Ramos (cell line): ENCODE measurements at regions not wholly inside any gene's neighbourhood (a gene's known extent, or its start where the extent isn't known, plus 50 kb on each side); places are given as distances from the start of the nearest gene placed in this dataset.

Experiments
- in situ Hi-C: fragments of 300-500 bp; cut with MboI; formaldehyde crosslinking; loops from one replicate; pipeline ENCODE4 v1.14.3; 2022; ENCODE audit warnings: low sequenced_read_pairs; ENCODE audit not compliant: unreplicated experiment

DNA sequence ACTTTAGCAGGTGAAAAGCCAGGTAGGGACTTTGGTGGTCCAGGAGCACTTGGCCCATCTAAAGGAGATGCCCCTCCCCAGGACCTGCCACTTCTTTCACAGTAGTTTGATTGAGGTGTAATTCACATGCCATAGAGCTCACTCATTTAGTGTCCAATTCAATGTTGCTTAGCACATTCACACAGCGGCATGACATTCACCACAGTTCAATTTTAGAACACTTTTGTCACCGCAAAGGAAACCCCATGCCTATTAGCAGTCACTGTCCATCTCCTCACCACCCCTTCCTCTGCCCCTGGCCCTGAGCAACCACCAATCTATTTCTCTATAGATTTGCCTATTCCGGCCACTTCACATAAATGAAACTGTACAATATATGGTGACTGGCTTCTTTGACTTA is 211.6 kb upstream of the ZMIZ1 start:
- in situ Hi-C loops = no loop called here

DNA sequence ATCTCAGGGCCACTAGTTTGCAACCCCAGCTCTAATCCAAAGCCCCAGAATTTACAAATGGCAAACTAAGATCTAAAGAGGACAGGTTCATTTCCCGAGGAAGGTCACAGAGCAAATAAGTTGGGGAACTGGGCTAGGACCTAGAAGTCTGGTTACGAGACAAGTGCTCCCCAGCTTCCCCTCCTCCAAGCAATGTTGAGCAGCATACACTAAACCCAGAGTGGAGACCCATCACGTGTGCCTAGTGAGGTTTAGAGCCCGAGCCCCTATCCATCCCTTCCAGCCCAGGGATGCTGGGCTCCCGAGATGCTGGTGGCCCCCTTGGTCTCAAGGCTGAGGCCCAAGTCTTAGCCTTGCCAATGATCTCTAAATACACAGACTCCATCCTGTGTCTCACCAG is 209.5 kb upstream of the ZMIZ1 start:
- in situ Hi-C loops = no loop called here

DNA sequence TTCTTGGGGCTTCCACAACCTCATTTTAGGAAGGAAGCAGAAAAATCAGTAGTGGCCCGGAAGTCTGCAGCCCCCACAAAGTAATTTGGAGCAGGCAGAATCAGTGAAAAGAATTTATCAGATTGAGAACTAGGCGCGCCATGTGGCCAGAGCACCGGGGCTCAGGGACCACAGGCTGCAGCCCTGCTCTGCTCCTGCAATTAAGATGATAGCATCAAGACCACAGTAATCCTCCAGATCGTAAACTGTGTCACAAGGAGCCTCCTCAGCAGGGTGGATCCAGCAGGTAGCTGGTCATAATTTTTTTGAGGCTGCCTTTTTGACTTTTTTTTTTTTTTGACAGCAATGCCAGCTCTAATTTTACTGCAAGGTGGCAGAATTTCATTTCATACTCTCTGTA is 209.0 kb upstream of the ZMIZ1 start:
- in situ Hi-C loops = no loop called here

DNA sequence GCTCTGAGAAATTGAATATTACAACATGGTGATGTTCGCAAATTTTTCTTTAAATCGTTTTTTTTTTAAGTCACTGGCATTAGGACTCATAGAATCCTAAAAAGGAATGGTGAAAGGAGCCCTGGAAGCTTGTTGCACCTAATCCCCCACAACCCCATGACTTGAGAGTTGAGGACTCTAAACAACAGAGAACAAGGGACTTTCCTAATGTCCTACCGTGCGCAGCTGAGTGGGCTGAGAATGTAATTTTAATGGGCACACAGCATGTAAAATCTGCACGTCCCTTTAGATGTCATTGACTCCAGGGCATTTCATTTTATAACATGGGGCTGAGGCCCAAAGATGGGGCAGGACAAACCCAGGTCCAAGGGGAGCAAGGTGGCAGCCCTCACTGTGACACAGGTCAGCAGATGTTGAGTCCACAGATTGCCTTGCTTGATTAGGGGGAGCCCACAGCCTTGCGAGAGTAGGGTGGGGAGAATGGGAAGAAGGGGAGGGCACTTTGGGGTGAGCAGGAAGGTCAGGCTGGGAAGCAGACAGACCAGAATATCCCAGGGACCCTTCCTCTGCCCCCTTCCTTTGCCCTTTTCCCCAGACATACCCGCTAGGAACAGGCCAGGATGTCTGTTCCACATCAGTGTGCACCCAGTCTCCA is 208.4 kb upstream of the ZMIZ1 start:
- in situ Hi-C loops = no loop called here

DNA sequence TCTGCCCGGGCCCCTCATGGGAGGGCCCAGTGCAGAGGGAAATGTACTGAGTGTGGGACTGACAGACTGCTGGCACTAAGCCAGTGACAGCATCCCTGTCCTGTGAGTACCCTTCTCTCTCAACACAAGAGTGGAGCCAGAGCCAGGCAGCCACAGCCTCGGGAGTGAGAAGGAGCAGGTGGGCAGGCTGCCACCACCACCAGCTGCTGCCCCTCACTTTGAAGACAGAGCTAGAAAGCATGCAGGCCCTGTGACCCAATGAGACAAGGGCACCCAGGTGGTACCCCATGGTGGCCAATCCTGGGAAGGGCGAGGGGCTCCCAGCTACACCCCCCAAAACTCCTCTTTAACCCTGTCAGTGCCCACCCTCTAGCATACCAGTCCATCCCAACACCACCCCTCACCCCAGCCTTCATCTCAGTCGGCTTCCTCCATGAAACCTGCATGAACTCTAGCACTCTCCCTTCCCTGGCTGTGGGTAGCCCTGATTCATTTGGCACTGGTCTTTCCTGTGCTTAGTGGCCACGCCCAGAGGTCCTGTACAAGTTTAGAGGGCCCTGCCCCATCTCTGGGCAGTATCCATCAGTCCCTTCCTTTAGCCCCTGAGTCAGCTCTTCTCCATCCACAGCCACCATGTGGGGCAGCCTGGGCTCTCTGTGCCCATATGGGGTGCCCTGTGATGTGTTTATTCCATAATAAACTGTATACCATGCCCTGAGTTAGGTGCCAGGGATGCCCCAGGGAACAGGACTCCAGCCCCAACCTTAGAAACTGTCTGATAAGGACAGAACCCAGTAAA is 207.0 kb upstream of the ZMIZ1 start:
- in situ Hi-C loops = no loop called here

DNA sequence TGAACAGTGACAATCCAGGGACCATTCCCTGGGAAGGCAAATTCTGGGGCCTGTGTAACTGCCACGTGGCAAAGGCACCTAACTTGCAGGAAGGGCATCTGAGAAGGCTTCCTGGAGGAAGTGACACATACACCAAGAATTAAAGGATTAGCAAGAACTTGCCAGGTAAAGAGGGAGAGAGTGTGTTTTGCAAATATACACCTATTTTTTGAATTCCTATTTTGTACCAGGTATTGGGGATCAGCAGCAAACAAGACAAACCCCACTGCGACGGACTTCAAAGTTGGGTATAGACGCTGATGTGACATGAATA is 206.5 kb upstream of the ZMIZ1 start:
- in situ Hi-C loops = no loop called here

DNA sequence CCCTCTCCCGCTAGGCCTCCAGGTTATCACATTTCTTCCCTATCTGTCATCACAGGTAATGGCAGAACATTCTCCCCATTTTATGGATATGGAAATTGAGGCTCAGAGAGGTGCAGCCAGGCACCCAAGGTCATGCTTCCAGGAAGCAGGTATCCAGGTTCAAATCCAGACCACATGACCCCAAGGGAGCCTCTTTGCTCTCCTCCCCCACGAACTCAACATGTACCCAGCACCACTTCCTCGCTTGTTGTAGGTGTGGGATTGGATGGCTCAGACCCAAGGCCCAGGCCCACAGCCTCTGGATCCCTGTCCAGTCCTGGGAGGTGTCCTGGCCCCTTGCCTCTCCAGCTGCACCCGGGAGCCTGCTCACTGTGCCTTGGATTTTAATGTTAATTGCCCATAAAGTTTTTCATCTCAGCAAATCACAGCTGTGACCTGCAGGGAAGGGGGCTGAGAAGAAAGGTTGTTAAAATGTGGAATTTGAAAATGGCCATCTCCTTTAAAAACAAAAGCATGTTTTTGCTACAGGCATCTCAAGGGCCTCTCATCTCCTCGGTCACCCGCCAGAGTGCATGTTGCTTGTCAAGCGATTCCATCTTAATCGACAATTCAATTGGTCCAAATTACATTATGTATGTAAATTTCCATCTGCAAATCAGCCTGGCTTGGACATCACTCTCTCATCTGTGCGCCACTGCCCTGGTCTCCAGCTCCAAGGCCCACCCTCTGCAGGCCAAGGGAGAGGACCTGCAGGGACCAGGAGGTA is 205.4 kb upstream of the ZMIZ1 start:
- in situ Hi-C loops = no loop called here

DNA sequence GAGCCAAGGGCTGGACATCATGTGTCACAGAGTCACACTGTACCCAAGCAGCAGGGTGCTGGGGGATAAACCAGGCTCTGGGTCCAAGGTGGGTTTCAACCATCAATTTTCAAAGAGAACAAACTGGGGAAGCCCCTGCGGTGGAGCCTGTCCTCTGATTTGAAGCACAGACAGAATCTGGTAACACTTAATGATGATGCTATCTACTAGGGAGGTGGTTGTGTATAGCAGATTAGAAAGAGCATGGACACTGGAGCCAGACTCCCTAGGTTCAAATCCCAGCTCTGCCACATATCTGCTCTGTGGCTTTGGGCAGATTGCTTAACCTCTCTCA is 204.9 kb upstream of the ZMIZ1 start:
- in situ Hi-C loops = no loop called here

DNA sequence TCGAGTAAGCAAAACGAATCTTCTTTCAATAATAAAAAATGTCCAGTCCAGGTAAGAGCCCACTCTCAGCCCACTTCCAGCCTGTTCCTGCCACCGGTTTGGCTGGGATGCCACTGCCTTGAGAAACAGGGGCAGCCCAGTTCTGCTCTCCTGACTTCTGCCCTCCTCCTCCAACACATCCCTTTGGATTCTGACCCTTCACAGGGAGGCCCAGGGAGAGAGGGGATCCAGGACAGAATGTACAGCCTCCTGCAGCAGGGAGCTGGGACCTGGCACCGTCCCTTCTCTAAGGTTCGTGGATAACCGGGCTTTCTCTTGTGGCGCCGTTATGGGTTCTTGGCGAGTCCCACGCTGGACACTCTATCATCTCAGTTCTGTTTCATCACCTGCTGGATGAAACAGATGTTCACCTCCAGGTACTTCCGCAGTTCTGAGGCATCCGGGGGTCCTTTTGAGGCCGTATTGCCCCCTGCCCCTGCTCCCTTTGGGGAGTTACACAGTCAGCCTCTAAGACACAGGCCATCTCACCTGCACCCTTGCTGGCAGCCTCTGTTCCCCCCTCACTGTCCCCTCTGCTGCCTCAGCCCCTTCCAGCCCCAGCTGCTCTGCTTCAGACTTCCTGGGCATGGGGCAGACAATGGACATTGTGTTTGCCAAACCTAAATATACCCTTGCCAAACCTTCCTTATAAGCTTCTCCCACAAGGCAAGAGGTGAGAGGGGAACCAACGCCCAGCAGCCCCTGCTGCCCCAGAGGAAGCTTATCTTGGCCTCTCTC is 203.8 kb upstream of the ZMIZ1 start:
- in situ Hi-C loops = no loop called here

DNA sequence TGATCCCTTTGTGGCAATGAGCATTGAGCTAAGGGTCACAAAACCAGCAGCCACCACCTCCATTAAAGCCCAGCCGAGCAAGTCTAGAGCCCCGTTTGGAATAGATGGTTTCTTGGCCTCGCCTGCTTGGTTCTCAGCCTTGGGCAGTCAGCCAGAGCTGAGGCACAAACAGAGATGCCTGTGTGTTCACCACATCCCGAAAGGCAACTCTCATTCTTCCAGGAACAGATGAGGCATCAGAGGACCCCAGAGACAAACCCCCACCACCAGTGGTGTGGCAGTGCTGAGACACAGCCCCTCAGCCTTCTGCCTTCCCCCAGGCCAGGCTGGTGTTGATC is 203.3 kb upstream of the ZMIZ1 start:
- in situ Hi-C loops = no loop called here

DNA sequence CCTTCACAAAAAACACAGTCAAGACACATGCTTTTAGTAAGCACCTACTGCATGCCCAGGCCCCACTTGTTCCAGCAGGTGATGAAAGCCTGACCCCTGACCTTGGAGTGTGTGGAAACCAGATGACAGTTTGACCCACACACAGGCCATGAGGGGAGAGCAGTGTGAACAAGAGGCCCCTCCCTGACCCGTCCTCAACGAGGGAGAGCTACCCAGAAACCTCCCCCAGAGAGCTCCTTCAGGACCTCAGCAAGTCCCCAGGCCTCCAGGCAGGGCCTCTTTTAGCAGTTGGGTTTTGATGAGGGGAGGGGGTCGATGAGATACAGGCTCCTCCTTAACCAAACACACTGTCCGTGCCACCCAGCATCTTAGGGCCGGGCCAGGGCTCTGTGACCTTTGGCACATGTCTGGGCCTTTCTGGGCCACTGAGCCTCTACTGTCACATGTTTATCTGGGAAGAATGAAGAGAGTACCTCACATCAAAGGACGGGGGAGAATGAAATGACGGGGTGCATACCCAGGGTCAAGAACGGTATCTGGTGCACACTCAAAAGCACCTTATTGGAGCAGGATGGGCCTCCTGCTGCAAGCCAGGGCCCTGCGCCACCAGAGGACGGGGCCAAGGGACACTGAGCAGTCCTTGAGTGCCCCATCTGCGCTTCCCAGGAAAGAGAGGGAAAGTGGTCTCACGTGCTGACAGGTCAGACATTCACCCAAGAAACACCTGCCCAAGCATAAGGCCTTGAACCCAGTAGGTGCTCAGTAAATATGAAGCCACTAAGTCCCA is 202.6 kb upstream of the ZMIZ1 start:
- in situ Hi-C loops = no loop called here

DNA sequence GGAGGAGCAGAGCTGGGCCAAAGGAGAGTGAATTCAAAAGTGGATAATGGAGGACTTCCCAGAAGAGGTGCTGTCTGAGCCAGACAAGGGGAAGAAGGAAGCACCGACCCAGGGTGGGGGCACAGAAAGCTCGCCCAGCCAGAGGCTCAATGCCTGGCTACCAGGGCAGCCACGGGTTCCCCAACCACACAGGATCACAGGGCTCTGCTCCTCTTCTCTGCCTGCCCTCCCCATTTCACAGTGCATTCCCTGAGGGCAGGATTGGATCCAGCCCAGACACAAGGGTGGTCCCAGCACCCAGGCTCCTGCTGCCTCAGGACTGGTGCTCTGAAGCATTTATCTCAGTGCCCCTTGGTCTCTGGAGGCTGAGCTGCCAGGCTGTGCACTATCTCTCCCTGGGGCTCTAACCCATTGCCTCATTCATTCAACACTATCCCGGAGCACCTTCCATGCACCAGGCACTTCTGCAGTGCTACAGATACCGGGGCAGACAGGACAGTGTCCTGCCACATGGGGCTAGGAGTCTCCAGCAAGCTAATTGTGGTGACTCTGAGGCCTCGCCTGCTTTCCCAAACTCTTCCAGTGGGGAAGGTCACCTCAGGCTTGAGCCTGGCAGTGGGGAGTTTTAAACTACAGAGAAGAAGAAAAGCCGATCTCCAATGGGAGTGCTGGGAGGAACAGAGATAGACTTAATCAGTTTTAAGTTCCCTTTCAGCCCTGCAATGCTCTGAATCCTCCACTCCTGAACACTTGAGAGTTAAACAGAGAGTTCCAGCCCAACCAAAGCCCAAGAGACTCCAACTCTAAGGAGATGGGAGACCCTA is 201.8 kb upstream of the ZMIZ1 start:
- in situ Hi-C loops = no loop called here

DNA sequence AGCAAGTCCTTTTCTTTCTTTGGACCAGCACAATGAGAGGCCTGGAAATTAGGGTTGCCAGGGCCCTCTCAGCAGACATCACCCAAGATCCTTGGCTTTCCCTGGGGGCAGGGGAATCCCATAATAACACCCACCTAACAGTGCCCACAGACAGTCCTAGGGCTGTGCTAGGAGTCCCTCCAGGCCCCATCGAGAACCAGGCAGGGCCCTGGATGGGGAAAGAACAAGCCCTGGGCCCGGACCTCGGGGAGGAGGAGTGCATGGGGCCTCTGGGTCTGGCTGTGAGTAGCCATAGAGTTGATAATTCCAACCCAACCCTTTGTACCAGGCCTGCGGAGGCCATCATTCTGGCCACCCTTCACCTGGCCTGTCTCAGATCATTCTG is 201.2 kb upstream of the ZMIZ1 start:
- in situ Hi-C loops = no loop called here

DNA sequence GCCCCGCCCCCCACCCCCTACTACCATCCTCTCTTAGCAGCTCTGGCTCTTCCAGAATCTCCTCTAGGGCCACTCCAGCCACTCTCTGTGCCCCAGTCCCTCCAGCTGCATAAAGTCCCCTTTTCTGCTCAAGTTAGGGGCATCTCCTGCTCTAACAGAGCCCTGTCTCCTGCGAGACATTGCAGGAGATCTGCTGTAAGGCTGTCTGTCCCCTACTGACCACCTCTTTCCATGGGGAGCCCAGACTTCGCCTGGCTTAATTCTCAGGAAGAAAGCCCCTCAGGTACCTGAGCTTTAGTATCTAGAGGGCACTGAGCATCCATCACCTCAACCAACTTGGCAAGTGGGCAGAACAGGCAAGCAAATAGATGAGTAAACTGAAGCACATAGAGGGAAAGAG is 200.7 kb upstream of the ZMIZ1 start:
- in situ Hi-C loops = no loop called here

DNA sequence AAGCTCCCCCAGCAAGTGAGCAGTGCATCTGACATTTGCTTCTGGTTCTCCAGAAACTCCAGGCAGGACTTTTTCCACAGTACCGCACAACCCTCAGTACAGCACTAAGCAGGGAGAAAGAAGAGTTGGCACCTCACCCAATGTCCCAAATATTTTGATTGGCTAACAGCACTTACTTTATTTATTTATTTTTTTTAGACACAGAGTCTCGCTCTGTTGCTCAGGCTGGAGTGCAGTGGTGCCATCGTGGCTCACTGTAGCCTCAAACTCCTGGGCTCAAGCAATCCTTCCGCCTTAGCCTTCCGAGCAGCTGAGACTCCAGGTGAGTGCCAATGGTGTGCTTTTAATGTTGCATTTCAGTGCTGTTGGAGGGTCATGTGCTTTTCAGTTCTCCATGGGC is 200.3 kb upstream of the ZMIZ1 start:
- in situ Hi-C loops = no loop called here

DNA sequence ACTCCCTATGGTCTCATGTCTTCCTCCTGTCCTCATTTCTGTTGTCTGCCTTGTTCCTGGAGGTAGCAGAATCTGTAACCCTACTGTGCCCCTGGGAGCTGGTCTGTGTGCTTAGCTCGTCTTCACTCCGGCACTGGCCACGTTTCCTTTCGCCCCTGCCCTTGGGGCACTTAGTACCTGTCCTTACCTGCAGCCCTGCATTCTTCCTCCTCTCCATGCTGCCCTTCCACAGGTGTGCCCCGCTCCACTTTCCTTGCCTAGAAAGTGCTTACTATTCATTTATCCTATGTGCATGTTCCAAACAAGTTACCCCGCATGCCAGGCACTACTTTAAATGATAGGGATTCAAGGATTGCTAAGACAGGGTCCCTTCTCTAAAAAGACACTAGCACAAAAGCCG is 199.9 kb upstream of the ZMIZ1 start:
- in situ Hi-C loops = no loop called here

DNA sequence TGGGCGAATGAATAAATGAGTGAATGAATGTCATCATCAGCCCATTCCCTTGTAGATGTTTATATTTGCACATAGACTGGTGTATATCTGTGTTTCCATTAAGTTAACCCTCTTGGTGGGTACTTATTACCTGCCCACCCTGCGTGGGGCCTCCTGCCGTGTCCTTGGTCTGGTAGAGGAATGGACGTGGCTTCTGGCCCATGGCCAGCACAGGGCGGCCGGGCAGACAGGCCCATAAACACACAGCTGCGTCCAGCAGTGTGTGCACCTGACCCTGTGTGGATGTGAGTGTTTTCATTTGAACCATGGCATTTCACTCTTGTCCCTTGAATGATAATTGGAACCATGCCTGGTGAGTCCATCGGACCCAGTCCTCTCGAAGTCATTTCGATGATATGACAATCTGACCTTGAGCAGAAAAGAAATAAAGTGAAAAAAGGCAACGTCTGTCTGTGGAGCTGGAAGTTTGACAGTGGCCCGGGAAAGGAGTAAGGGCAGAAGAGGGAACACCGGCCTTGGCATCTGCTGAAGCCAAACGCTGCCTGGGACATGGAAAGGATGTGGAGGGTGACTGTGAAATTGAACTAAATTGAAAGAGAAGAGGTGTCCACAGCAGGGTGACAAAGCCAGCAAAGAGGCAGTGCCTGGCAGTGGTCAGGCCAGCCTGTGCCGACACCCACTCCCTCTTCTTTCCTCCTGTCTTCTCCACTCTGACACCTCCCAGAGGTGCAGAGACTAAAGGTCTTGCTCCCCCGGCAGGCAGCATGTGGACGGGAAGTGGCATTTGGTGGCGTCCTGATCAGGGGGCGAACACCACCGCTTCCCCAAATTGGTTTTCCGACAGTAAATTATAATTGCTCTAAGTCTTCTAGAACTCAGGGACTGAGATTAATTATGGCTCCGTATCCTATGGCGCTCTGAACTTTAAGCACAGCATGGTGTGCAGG is 199.0 kb upstream of the ZMIZ1 start:
- in situ Hi-C loops = no loop called here

DNA sequence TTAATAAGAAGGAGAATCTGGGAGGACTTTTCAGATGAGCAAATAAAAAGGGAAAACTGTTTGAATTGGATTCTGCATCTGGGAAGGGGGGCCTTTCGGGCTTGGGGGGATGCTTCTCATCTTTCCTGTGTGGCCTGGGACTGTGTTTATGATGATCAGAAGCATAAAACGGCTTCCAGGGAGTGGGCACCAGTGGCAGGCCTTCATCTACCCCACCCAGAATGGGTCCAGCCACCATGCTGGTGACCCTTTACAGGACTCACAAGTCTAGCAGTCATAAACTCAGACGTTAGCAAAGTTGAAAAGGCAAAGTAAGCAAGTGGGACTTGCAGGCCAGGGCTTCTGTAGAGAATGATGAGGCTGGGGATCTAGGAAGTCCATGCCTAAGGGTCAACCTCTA is 198.3 kb upstream of the ZMIZ1 start:
- in situ Hi-C loops = no loop called here
